GM19238 (cell line): ENCODE measurements at regions not wholly inside any gene's neighbourhood (a gene's known extent, or its start where the extent isn't known, plus 50 kb on each side); places are given as distances from the start of the nearest gene placed in this dataset.

Experiments
- DNase-seq: peaks from one replicate; pipeline ENCODE4 v3.0.0; 2011; ENCODE audit warnings: low spot score; ENCODE audit not compliant: insufficient read length

GRCh38 chr3:41031401-41031800, 167.9 kb upstream of the CTNNB1 start:
- no peak for DNase-seq

- no peak for DNase-seq
These were observed 165.3 kb upstream of the CTNNB1 start for GRCh38 chr3:41033956-41034519.

- DNase-seq = no peak
These were observed 163.8 kb upstream of the CTNNB1 start for GRCh38 chr3:41035456-41036022.

GRCh38 chr3:41037651-41038334, 161.5 kb upstream of the CTNNB1 start:
- no peak for DNase-seq

GRCh38 chr3:41040256-41040655, 159.0 kb upstream of the CTNNB1 start:
- DNase-seq = no peak

GRCh38 chr3:41041462-41041861, 157.8 kb upstream of the CTNNB1 start:
- DNase-seq = no peak

- DNase-seq = no peak
These were observed 157.4 kb upstream of the CTNNB1 start for GRCh38 chr3:41041899-41042298.

- DNase-seq = no peak
These were observed 154.8 kb upstream of the CTNNB1 start for GRCh38 chr3:41044523-41044922.

GRCh38 chr3:41045491-41045890, 153.8 kb upstream of the CTNNB1 start:
- no peak for DNase-seq

- DNase-seq = no peak
These were observed 149.2 kb upstream of the CTNNB1 start for GRCh38 chr3:41050144-41050543.

GRCh38 chr3:41053220-41053619, 146.1 kb upstream of the CTNNB1 start:
- DNase-seq = no peak

GRCh38 chr3:41060106-41060505, 139.2 kb upstream of the CTNNB1 start:
- no peak for DNase-seq

- DNase-seq = no peak
These were observed 135.2 kb upstream of the CTNNB1 start for GRCh38 chr3:41064070-41064469.

GRCh38 chr3:41064526-41064925, 134.8 kb upstream of the CTNNB1 start:
- DNase-seq = no peak

GRCh38 chr3:41065340-41065739, 134.0 kb upstream of the CTNNB1 start:
- no peak for DNase-seq

- DNase-seq = no peak
These were observed 126.1 kb upstream of the CTNNB1 start for GRCh38 chr3:41073190-41073589.

- DNase-seq = no peak
These were observed 123.3 kb upstream of the CTNNB1 start for GRCh38 chr3:41075975-41076374.

GRCh38 chr3:41076399-41076798, 122.9 kb upstream of the CTNNB1 start:
- no peak for DNase-seq

- no peak for DNase-seq
These were observed 119.2 kb upstream of the CTNNB1 start for GRCh38 chr3:41080141-41080540.

GRCh38 chr3:41088882-41089281, 110.4 kb upstream of the CTNNB1 start:
- DNase-seq = no peak

- no peak for DNase-seq
These were observed 109.7 kb upstream of the CTNNB1 start for GRCh38 chr3:41089566-41089965.

- DNase-seq = no peak
These were observed 106.5 kb upstream of the CTNNB1 start for GRCh38 chr3:41092844-41093243.

GRCh38 chr3:41093476-41093875, 105.8 kb upstream of the CTNNB1 start:
- DNase-seq = no peak
